ENCODE measurements at regions not wholly inside any gene's neighbourhood (a gene's known extent, or its start where the extent isn't known, plus 50 kb on each side); places are given as distances from the start of the nearest gene placed in this dataset.

- H3K4me1 ChIP-seq (ENCODE audit: control insufficient read depth in 4 of 4, insufficient read depth in 4 of 4, low read length in 3 of 4), result peaks cover 0 to 1% (median 0%) of the 10 kb centered on the region in 4 donors
- no peaks in the 10 kb centered on the region for H3K36me3 ChIP-seq (ENCODE audit: control insufficient read depth in 4 of 4, insufficient read depth in 3 of 4, low read depth in 1 of 4, low read length in 3 of 4)
- no peak overlapping the region for H3K4me3 ChIP-seq (ENCODE audit: low read depth in 1 of 3, low read length in 3 of 3)
- 76% methylated on average over 1 of the region's 1 CpG for WGBS
- DNase-seq (ENCODE audit: low spot score), result no peak
- no peak overlapping the region for H3K9ac ChIP-seq (ENCODE audit: low read depth in 1 of 2, low read length in 2 of 2)
- H3K27me3 ChIP-seq (ENCODE audit: control insufficient read depth in 4 of 4, insufficient read depth in 4 of 4, low read length in 3 of 4), result peaks cover 0 to 2% (median 0%) of the 10 kb centered on the region in 4 donors
- H3K27ac ChIP-seq (ENCODE audit: low read depth in 1 of 2, low read length in 2 of 2), result no peak overlapping the region
- H3K9me3 ChIP-seq (ENCODE audit: control insufficient read depth in 4 of 4, low read length in 3 of 4), result no peaks in the 10 kb centered on the region
- TF ChIP-seq FOXA1 (IDR thresholded peaks at IDR 0.05) (no peak), JUND (IDR thresholded peaks at IDR 0.05) (no peak), RXRA (IDR thresholded peaks at IDR 0.05) (no peak), YY1 (IDR thresholded peaks at IDR 0.05) (no peak), HNF4G (IDR thresholded peaks at IDR 0.05) (no peak), ZBTB33 (IDR thresholded peaks at IDR 0.05) (no peak), REST (IDR thresholded peaks at IDR 0.05) (no peak), MAX (IDR thresholded peaks at IDR 0.05) (no peak), ATF3 (IDR thresholded peaks at IDR 0.05) (no peak), EGR1 (IDR thresholded peaks at IDR 0.05; ENCODE audit: low read depth in 2 of 2) (no peak), NR2F2 (IDR thresholded peaks at IDR 0.05) (no peak), CTCF (IDR thresholded peaks at IDR 0.05; ENCODE audit: low read depth, low read length, missing input control) (no peak), SP1 (IDR thresholded peaks at IDR 0.05) (no peak), RAD21 (IDR thresholded peaks at IDR 0.05) (no peak)
Measured at GRCh38 chr5:42032137-42032536, 107.1 kb downstream of the FBXO4 start.

- TF ChIP-seq HNF4A (conservative IDR thresholded peaks at IDR 0.05), result peak in 1 of 2 donors; percentile 21
- TF ChIP-seq CTCF (IDR thresholded peaks at IDR 0.05; ENCODE audit: low read depth, low read length, missing input control), result no peak
- H3K9ac ChIP-seq (ENCODE audit: low read depth in 1 of 2, low read length in 2 of 2), result no peak overlapping the region
- 22% methylated on average over 1 of the region's 1 CpG for WGBS
Measured at GRCh38 chr5:42035526-42035925, 110.4 kb downstream of the FBXO4 start.

More at GRCh38 chr5:42035526-42035925, 110.4 kb downstream of the FBXO4 start:
- Histone ChIP-seq H3K36me3 (ENCODE audit: control insufficient read depth in 4 of 4, insufficient read depth in 3 of 4, low read depth in 1 of 4, low read length in 3 of 4) (no peaks in the 10 kb centered on the region), H3K27ac (ENCODE audit: low read depth in 1 of 2, low read length in 2 of 2) (no peak overlapping the region), H3K27me3 (ENCODE audit: control insufficient read depth in 4 of 4, insufficient read depth in 4 of 4, low read length in 3 of 4) (peaks cover 0 to 2% (median 0%) of the 10 kb centered on the region in 4 donors), H3K4me3 (ENCODE audit: low read depth in 1 of 3, low read length in 3 of 3) (no peak overlapping the region), H3K9me3 (ENCODE audit: control insufficient read depth in 4 of 4, low read length in 3 of 4) (no peaks in the 10 kb centered on the region), H3K4me1 (ENCODE audit: control insufficient read depth in 4 of 4, insufficient read depth in 4 of 4, low read length in 3 of 4) (peaks cover 0 to 2% (median 0%) of the 10 kb centered on the region in 4 donors)
- DNase-seq (ENCODE audit: low spot score), result no peak

Data from liver (tissue), 8 donors.